HG02870 (cell line): ENCODE measurements at regions not wholly inside any gene's neighbourhood (a gene's known extent, or its start where the extent isn't known, plus 50 kb on each side); places are given as distances from the start of the nearest gene placed in this dataset.

Experiments
- ATAC-seq: cut with Tn5 transposase; IDR thresholded peaks from one replicate; pipeline ENCODE4 v1.9.1; 2021; ENCODE audit warnings: mild to moderate bottlenecking, moderate library complexity; ENCODE audit not compliant: unreplicated experiment

DNA sequence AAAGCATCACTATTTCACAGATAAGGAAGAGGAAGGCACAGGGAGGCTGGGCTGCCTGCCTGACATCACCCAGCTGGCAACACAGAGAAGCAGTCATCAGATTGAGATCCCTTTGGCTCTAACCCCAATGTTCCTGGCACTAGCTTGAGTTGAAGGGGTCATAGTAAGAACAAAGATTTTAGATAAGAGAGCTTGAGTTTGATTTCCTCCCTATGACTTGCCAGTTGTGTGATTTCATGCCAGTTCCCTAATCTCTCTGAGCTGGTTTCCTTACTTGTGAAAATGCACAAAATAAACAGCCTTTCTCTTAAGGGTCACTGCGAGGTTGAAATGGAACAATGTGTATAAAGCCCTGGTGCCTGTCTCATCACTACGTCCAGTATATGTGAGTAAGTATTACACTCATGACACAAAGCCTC, 475.4 kb upstream of the HS3ST1 start:
- no peak for ATAC-seq

GRCh38 chr4:11901089-11901488, 472.4 kb upstream of the HS3ST1 start:
- no peak for ATAC-seq

GRCh38 chr4:11900359-11900758, 471.7 kb upstream of the HS3ST1 start:
- no peak for ATAC-seq

DNA sequence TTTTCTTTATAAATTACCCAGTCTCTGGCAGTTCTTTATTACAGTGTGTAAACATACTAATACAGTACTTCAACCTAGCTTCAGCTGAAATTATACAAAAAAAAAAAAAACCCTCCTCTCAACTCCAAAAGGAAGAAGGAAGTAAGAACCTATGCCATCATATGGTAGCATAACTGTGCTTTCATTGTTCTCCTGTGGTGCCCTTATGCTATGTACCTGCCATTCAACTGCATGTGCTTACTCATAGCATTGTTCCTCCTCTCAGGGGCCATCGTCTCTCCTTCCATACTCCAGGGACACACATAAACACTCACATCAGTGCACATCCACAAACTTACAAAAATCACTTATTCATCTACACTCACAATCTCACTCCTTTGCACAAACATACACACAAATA, 470.1 kb upstream of the HS3ST1 start:
- ATAC-seq: no peak

DNA sequence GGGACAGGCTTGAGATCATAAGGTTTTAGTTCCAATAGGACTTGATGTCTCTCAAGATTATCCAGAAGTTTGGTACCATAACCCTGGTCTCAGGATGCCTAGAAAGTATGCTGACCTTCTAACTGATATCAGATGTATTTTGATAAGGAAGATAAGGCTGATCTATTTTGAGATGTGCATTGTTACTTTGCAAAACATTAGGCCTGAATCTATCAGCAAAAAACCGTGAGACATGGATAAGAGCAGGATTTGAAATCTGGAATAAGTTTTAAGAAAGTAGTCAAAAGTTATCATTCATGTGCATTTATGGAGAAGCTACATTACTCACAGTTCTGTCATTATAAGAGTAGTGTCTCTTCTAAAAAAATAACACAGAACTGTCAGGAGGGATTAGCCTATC, 467.1 kb upstream of the HS3ST1 start:
- ATAC-seq: no peak

DNA sequence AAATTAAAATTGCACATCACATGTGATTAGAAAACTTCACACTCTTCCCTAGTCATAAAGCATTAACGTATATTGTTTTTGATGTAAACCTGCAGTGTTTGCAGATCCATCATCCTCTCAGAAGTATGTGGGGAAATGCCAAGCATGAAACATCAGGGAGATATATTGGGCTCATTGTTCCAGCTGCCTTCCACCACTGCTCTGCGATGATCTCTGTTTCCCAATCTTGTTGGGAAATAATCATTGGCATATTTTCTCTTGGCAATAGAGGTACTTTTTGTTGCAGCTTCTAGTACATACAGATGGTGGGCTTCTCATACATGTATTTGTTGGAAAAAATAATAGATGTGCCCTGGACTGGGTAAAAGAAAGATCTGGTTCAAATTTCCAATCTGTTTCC, 466.3 kb upstream of the HS3ST1 start:
- ATAC-seq: no peak

DNA sequence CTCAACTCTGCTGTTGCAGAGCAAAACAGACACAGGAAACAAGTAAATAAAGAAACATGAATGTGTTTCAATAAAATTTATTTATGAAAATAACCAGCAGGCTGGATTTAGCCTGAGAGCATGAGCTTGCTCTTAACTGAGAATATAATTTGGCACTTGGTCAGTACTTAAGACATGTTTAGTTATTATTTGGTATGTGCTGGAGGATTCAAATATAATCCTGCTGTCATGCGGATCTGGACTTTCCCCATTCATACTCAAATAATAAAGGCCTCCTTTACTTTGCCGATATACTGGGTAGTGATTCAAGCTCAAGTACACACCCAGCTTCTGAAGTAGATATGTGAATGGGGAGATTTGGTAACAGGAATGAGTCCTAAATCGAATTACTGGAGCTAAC, 465.5 kb upstream of the HS3ST1 start:
- ATAC-seq: no peak

DNA sequence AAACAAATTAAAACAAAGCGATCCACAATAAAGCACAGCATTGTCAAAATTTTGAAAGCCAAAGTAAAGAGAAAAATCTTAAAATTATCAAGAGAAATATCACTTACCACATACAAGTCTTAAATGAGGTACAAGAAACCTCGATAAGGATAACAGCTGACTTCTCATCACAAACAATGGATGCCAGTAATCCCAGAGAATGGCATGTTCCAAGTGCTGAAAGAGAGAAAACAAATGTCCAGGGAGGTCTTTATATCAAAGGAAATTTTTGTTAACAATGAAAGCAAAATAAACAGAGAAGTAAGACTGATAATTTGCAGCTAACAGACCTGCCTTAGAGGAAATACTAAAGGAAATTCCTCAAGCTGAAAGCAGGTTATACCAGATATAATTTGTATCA, 460.4 kb upstream of the HS3ST1 start:
- ATAC-seq: no peak

DNA sequence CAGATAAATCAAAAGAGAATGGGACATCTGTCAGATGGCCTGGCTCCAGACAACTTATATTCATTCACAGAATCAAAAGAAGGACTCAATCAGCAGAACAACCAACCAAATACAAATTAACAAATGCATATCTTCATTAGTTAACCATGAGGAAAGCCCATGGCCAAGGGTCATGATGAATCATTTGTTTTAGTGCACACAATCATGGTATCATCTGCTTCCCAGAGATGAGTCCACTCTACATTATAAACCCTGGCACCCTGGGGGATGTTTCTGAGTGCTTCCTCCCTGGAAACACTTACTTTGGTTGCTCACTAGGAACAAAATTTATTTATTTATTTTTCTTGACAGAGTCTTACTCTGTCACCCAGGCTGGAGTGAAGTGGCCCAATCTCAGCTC, 453.3 kb upstream of the HS3ST1 start:
- no peak for ATAC-seq

GRCh38 chr4:11881364-11881763, 452.7 kb upstream of the HS3ST1 start:
- no peak for ATAC-seq

GRCh38 chr4:11878241-11878640, 449.5 kb upstream of the HS3ST1 start:
- ATAC-seq: no peak

DNA sequence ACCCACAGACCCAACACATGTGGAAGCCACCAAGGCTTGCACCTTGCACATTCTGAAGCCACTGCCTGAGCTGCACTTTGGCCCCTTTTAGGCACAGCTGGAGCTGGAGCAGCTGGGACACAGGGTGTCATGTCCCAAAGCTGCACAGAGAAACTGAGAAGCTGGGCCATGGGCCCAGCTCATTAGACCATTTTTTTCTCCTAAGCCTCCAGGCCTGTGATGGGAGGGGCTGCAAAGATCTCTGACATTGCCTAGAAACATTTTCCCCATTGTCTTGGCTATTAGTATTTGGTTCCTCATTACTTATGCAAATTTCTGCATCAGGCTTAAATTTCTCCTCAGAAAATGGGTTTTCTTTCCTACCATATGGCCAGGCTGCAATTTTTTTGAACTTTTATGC, 447.4 kb upstream of the HS3ST1 start:
- ATAC-seq: no peak

- no peak for ATAC-seq
Observed at GRCh38 chr4:11869191-11869870, 440.6 kb upstream of the HS3ST1 start.

DNA sequence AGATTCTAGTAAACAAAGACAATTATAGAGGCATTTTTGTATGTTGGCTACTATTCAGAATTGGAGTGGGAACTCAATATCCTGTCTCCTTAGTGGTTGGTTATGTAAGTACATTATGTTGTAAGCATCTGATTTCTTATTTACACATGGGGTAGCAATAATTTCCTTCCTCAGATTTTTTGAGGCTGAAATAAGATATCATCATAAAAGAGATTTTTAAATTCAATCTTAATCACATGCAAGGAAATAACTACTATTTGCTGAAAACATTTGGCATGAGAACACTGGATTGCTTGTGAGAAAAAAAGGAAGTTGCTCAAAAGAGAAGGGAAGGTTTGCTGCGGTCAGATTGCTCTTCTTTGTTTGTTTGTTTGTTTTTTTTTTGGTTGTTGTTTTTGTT, 437.7 kb upstream of the HS3ST1 start:
- no peak for ATAC-seq

DNA sequence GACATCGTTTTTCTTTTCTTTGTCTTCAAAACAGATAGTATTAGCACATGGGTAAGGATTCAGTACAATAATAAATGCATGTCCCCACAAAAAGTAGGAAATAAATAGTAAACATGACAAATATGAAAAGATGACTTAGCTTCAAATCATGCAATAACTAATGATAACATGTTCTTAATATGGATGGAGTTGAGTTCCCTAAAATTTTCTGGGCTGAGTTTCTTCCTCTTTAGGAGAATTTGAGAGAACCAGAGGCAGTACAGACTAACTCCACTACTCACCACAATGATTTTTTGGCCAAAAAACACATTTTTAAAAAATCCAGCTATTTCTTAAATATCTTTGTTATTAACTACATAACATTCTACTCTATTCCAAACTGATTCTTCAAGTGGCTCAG, 432.3 kb upstream of the HS3ST1 start:
- ATAC-seq: no peak

GRCh38 chr4:11857881-11858280, 429.2 kb upstream of the HS3ST1 start:
- no peak for ATAC-seq

- ATAC-seq: no peak
Observed at GRCh38 chr4:11847167-11847566, 418.5 kb upstream of the HS3ST1 start.

DNA sequence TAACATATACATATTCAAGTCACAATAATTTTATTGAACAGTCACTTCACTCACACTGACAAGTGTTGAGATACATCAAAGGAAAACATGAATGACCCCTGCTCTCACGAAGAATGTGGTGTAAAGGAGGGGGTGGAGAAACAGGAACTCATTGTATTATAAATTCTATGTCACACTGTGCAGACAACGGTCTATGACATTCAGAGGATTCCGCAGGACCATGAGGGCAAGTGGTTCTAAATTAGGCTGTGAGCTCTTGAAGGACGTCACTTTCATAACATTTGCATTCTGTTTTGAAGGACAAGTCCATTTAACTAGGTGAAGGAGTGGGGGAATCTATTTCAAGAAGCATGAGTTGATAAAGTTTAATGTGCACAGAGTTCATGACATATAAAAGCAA, 415.2 kb upstream of the HS3ST1 start:
- ATAC-seq: no peak

DNA sequence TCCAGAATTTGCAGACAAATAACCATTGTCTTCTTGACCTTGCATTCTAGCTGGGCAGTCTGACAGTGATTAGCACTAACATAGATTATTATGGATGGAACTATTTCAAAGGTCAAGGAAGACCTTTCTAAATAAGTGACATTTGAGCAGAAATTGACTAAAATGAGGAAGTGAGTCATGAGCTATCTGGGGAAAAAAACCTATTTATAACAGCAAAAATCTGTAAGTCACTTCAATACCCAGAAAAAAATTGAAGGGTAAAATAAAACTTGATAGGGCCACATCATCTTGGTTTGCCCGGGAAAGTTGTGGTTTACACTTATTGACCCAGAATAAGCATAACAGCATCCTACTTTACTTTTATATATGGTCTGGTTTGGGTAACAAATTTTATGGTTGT, 414.6 kb upstream of the HS3ST1 start:
- ATAC-seq: no peak

DNA sequence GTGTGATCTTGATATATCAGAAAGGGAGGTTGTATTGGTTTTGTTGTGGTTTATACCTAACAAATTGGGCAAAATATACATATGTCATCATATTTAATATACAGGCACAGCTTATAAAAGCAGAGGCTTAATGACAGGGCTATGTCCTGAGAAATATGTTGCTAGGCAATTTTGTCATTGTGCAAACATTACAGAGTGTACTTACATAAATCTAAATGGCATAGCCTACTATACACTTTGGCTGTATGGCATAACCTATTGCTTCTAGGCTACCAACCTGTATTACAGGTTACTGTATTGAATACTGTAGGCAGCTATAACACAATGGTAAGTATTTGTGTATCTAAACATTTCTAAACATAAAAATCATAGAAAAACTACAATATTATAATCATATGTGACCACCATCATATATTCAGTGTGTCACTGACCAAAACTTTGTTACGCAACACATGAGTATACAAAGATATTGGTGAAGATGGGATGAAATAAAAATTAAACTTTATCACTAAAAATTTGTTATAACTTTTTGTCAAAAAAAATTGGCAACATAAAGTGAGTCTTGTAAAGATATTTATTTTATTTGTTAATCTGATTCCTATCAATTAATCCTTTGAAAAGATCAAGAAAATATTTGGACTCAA, 414.0 kb upstream of the HS3ST1 start:
- ATAC-seq: no peak

DNA sequence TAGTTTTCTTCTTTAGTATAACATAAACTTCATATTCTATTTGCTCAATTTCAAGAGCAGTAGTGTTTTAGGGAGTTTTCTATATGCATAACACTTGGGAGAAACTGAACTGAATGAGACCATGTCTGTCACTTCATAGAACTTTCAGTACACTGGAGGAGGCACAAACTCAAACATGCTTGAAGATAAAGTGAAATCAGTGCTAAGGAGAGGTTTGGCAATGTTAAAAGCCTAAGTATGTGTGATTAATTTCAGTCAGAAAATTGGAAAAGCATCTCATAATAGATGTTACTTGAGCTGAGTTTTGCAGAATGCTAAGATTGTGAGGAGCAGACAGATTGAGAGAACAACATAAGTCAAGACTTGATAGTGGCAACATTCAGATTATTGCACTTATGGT, 411.2 kb upstream of the HS3ST1 start:
- no peak for ATAC-seq

DNA sequence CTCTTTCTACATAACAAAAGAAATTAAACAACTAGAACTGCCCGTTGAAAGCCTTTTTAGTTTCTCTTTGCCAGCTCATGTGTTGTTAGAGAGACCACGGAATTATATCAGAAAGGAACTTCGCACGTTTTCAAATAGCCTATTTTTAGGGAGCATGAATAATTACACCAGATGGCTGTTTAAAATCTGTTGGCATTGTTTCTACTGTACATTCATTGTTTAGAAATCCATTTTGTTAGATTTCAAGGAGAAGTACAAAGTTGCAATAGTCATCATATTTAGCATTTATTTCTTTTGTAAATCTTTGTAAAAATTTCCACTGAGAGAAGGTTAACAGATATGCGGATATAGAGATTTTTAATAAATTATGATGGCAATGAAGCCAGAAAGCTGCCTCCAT, 403.0 kb upstream of the HS3ST1 start:
- ATAC-seq: no peak

DNA sequence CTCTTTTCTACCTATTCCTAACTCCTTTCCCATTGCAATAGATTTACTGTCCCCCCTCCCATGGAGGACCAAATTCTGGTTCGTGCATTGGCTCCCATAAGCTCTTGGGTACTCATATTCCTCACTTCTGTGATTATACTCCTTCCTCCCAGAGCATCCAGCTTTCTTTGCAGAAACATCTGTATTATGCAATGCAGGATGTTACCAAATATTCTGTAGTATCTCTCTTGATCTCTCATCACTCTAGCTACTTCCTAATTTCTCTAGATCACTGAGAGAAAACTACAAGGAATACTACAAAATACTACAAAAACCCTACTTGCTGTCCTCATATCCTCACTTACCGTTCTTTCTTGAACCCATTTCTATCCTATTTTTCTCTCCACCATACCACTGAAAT, 395.9 kb upstream of the HS3ST1 start:
- ATAC-seq: no peak
